Vagina (tissue), 2 donors: ENCODE measurements at regions not wholly inside any gene's neighbourhood (a gene's known extent, or its start where the extent isn't known, plus 50 kb on each side); places are given as distances from the start of the nearest gene placed in this dataset.

Source experiments
- POLR2A ChIP-seq, 2 donors: fragments of 450-650 bp; IDR thresholded peaks; one replicate each; pipeline ENCODE4 v1.6.1; 2017; ENCODE audit warnings: antibody characterized with exemption in 2 of 2, mild to moderate bottlenecking in 2 of 2, moderate library complexity in 2 of 2
- POLR2AphosphoS5 ChIP-seq, 2 donors: sonication (generic); formaldehyde crosslinking; IDR thresholded peaks; one replicate each; pipeline ENCODE4 v1.9.0; 2017; ENCODE audit warnings: antibody characterized with exemption in 2 of 2, mild to moderate bottlenecking in 2 of 2, low read depth in 1 of 2; ENCODE audit not compliant: insufficient read depth in 1 of 2
- TF ChIP-seq, protein P1 (sequence below), 3 experiments: fragments of 450-650 bp in 2 of 3; fragments of 200-600 bp in 1 of 3; sonication (generic) in 1 of 3; IDR thresholded peaks; one replicate each; pipeline ENCODE4 v1.5.1; 2017 to 2019; ENCODE audit warnings: antibody characterized with exemption in 3 of 3, mild to moderate bottlenecking in 2 of 3, moderate library complexity in 2 of 3

DNA sequence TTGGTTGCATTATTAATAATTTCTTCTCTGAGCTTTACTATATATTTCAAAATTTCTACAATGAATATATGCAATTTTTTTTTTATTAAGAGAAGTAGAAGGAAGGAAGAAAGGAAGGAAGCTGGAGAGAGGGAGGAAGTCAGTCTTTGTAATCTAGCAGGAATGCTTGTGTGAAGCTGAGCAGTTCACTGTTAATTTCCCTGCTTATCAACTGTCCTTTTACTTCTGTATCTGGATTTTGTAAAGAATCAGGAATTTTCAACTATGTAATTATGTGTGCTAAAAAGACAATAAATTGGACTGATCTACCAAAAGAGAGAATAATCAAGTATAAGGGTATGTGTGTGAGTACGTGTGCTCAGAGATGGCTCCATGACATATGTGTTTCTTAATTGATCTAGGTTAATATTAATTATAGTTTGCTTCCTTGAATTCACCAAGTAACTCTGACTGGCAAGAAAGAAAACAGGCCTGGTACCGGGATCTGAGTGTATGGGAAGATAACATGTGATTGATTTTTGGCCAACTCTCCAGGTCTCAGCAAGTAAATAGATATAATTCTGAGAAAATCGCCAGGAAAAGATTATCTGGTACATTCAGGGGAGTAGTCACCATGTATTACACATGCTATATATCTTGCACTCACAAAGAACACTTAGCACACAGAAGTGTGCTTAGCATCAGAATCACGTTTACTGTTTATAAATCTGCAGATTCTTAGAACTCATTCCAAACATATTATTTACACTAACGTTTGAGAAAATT is 1758.8 kb upstream of the WWC1 start:
- TF ChIP-seq POLR2A (IDR thresholded peaks at IDR 0.05): no peak
- TF ChIP-seq, protein P1, sequence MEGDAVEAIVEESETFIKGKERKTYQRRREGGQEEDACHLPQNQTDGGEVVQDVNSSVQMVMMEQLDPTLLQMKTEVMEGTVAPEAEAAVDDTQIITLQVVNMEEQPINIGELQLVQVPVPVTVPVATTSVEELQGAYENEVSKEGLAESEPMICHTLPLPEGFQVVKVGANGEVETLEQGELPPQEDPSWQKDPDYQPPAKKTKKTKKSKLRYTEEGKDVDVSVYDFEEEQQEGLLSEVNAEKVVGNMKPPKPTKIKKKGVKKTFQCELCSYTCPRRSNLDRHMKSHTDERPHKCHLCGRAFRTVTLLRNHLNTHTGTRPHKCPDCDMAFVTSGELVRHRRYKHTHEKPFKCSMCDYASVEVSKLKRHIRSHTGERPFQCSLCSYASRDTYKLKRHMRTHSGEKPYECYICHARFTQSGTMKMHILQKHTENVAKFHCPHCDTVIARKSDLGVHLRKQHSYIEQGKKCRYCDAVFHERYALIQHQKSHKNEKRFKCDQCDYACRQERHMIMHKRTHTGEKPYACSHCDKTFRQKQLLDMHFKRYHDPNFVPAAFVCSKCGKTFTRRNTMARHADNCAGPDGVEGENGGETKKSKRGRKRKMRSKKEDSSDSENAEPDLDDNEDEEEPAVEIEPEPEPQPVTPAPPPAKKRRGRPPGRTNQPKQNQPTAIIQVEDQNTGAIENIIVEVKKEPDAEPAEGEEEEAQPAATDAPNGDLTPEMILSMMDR (IDR thresholded peaks at IDR 0.05): no peak
- no peak for TF ChIP-seq POLR2AphosphoS5 (IDR thresholded peaks at IDR 0.05; ENCODE audit: insufficient read depth in 1 of 2, low read depth in 1 of 2)
